ENCODE measurements at regions not wholly inside any gene's neighbourhood (a gene's known extent, or its start where the extent isn't known, plus 50 kb on each side); places are given as distances from the start of the nearest gene placed in this dataset.
"Not testable (repeated sequence)": the region's sequence is repeated elsewhere in the genome, so short reads cannot be mapped to it uniquely, and the experiment has no call there.

GRCh38 chr3:59170166-59170565, 120.3 kb upstream of the CFAP20DC start:
- DNase-seq = not testable (repeated sequence)

GRCh38 chr3:59167756-59168155, 117.9 kb upstream of the CFAP20DC start:
- DNase-seq = no peak

GRCh38 chr3:59163953-59164352, 114.1 kb upstream of the CFAP20DC start:
- DNase-seq = no peak

GRCh38 chr3:59161048-59161447, 111.2 kb upstream of the CFAP20DC start:
- no peak for DNase-seq

GRCh38 chr3:59160133-59160746, 110.4 kb upstream of the CFAP20DC start:
- no peak for DNase-seq

GRCh38 chr3:59153648-59154047, 103.8 kb upstream of the CFAP20DC start:
- DNase-seq = no peak

GRCh38 chr3:59152943-59153342, 103.1 kb upstream of the CFAP20DC start:
- DNase-seq = no peak

- DNase-seq = no peak
Observed at GRCh38 chr3:59150039-59150438, 100.2 kb upstream of the CFAP20DC start.

GRCh38 chr3:59149166-59149565, 99.3 kb upstream of the CFAP20DC start:
- DNase-seq = no peak

GRCh38 chr3:59143447-59143846, 93.6 kb upstream of the CFAP20DC start:
- DNase-seq = no peak

- DNase-seq = peak; percentile 1
Observed at GRCh38 chr3:59142556-59142955, 92.7 kb upstream of the CFAP20DC start.

- no peak for DNase-seq
Observed at GRCh38 chr3:59138966-59139365, 89.1 kb upstream of the CFAP20DC start.

GRCh38 chr3:59137415-59137814, 87.6 kb upstream of the CFAP20DC start:
- DNase-seq = no peak

- DNase-seq = no peak
Observed at GRCh38 chr3:59136081-59136480, 86.3 kb upstream of the CFAP20DC start.

- DNase-seq = no peak
Observed at GRCh38 chr3:59135096-59135495, 85.3 kb upstream of the CFAP20DC start.

- no peak for DNase-seq
Observed at GRCh38 chr3:59133311-59133710, 83.5 kb upstream of the CFAP20DC start.

GRCh38 chr3:59131016-59131766, 81.4 kb upstream of the CFAP20DC start:
- DNase-seq = no peak

GRCh38 chr3:59128685-59129084, 78.9 kb upstream of the CFAP20DC start:
- no peak for DNase-seq

- no peak for DNase-seq
Observed at GRCh38 chr3:59127071-59127470, 77.2 kb upstream of the CFAP20DC start.

- DNase-seq = no peak
Observed at GRCh38 chr3:59126446-59126845, 76.6 kb upstream of the CFAP20DC start.

- DNase-seq = no peak
Observed at GRCh38 chr3:59121346-59122144, 71.7 kb upstream of the CFAP20DC start.

- no peak for DNase-seq
Observed at GRCh38 chr3:59118928-59119327, 69.1 kb upstream of the CFAP20DC start.

- no peak for DNase-seq
Observed at GRCh38 chr3:59117396-59117795, 67.6 kb upstream of the CFAP20DC start.

GRCh38 chr3:59116233-59116537, 66.4 kb upstream of the CFAP20DC start:
- DNase-seq = no peak
